GM21515 (cell line): ENCODE measurements at regions not wholly inside any gene's neighbourhood (a gene's known extent, or its start where the extent isn't known, plus 50 kb on each side); places are given as distances from the start of the nearest gene placed in this dataset.
"Not testable (repeated sequence)": the region's sequence is repeated elsewhere in the genome, so short reads cannot be mapped to it uniquely, and the experiment has no call there.

Source experiments
- ATAC-seq: cut with Tn5 transposase; IDR thresholded peaks from one replicate; pipeline ENCODE4 v1.9.1; 2021; ENCODE audit not compliant: unreplicated experiment

DNA sequence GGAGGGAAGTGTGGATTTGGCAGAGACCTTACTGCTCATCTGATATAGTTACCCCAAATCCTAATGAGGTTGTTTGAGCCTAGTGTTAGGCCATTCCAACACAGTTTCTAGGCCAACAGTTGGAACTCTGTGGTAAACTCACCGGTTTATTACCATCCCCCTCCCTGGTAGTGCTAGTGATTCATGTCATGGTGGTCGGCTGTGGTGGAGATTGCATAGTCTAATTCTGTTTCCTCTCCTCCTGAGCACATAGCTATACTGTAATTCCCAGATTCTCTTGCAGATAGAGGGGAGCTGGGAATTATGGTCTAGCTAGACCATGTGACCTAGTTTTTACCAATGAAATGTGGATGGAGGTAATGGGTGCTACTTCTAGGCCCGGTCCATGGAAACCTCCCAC is 123.7 kb upstream of the KIF26B start:
- ATAC-seq = no peak

DNA sequence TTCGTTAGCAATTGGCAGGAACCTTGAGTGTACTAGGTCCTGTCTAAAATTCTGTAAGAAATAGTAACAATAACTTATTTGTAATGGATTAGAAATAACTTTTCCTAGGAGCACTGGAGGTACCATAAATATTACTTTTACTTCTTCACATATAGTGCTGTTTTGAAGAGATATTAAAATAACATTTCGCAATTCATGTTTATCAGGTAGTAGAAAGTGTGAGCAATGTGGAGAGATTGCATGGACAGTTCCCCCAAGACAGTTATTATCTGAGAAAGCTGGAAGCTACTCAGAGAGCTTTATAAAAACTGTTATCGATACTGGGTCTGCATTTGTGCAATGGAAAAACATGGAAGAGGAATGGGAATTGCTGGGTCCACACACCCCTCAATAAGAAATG is 128.5 kb upstream of the KIF26B start:
- no peak for ATAC-seq

DNA sequence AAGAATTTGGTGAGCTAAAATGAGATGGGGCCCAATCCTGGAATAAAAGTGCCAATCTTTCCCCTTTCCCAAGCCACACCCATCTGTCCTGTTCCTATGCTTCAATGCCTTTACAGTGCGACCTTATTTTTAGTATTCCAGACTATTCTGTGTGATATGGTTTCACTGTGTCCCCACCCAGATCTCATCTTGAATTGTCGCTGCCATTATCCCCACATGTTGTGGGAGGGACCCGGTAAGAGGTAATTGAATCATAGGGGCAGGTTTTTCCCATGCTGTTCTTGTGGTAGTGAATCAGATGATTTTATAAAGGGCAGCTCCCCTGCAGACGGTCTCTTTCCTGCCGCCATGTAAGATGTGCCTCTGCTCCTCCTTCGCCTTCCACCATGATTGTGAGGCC is 129.3 kb upstream of the KIF26B start:
- ATAC-seq = no peak

DNA sequence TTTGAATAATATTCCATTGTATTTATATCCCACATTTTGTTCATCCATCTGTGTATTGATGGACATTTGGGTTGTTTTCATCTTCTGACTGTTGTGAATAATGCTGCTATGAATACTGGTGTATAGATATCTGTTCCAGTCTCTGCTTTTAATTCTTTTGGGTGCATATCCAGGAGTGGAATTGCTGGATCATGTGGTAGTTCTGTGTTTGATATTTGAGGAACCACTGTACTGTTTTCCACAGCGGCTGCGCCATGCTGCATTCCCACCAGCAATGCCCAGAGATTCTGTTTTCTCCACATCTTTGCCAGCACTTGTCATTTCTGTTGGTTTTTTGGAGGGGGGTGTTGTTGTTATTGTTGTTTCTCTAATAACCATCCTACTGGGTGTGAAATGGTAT is 131.6 kb upstream of the KIF26B start:
- ATAC-seq = no peak

DNA sequence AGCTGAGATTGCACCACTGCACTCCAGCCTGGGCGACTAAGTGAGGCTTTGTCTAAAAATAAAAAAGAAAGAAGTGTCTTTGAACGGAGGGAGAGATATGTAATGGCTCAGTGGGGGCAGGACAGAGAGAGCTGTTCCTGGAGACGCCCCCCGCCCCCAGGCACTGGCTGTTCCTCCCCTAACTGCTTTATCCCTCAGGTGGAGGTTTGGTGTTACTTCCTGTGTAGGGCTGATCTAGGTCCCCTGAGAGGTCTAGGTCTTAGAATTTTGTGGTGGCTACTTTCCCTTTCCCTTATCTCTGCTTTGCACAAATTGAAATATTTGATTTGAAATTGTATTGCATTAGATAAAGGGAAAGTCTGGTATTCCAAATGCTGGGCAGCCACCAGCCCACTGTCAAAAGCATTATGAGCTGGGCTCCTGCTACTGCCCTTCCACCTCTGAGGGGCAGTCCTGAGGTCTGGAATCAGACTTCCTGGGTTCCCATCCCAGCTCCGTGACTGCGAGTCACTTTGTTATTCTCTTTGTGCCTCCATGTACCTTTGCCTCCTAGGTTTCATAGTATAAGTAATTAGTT is 134.8 kb upstream of the KIF26B start:
- no peak for ATAC-seq

DNA sequence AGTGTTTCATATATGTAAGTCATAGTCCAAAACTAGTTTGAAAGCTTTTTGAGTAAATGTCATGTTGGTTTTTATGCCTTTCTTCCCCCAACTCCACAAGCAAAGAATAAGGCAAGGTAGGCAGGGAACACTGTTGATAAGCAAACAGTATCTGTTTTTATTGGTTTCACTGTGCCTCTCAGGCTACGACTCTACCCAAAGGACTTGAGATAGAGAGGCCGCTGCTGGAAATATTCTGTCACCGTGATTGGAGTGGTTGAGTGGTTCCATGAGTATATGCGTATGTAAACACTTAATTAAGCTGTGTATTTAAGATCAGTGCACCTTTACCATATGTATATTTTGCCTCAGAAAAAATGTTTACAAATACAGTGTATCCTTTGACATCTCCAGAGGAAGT is 138.1 kb upstream of the KIF26B start:
- ATAC-seq = no peak

DNA sequence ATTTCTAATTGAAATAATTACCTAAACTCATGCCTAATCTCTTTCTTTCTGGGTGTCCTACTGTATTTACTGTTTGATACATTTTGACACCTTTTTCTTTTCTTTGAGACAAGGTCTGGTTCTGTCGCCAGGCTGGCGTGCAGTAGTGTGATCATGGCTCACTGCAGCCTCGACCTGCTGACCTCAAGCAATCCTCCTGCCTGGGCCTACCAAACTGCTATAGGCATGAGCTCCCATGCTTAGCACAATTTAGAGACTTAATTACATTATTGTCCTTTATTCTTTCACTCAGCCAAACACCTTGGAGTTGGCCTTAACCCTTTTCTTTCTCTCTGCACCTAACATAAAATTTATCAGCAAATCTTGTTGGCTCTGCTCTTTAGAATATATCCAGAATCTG is 139.8 kb upstream of the KIF26B start:
- no peak for ATAC-seq

DNA sequence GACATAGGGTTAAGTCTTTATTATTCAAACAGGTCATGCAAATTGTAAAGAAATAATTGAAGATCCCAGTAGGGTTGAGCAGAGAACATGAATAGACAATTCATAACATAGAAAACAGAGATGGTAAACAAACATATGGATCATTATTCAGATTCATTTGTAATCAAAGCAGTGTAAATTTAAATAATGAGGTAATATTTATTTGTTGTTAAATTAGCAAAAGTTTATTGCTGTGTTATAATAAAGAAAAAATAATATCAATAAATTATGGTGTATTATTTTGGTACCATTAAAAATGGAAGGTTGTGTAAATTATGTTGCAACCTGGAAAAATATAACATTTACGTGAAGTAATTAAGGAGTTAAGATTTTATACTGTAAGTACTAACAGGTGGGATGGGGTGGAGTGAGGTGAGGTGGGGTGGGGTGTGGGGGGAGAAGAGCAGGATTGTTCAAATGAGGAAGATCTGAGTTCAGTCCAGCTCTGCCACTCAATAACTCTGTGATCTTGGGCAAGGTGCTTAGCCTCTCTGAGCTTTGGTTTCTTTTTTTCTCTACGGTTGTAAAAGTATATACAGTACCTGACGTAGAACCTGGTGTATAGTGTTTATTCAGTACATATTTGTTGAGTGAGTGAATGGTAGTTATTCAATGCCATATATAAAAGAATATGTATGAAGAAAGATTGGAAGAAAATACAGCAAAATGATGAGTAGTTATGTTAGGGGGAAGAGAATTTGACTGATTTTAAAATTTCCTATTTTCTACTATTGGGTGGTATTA is 140.3 kb upstream of the KIF26B start:
- ATAC-seq = no peak

DNA sequence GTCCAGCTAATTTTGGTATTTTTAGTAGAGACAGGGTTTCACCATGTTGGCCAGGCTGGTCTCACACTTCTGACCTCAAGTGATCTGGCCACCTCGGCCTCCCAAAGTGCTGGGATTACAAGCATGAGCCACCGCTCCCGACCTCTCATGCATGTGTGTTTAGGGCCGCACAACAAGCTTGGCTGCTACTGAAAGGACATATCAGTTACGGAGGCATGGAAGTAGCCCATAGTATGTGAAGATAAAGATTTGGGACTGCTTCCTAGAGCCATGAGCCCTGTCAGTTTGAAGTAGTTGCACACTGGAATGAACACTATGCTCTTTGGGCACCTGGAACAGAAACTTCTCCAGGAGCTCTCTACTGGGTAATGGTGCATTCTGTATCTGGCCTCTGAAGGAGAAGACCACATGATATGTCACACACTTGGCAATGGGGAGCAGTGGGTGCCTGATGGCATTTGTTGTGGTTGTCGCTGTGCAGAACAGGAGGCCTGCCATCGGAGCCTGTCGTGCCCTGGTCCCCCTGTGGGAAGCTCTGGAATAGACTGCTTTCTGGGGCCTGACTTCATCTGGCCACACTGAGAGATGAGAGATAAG is 144.7 kb upstream of the KIF26B start:
- ATAC-seq = no peak

DNA sequence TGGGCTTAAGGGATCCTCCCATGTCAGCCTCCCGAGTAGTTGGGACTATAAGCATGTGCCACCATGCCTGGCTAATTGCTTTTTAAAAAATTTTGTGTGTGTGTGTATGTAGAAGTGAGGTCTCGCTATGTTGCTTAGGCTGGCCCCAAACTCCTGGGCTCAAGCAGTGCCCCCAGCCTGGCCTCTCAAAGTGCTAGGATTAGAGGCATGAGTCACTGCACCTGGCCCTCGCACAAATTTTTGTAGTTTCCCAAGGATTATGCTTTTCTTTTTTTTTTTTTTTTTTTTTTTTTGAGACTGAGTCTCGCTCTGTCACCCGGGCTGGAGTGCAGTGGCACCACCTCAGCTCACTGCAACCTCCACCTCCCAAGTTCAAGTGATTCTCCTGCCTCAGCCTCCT is 144.4 kb upstream of the HNRNPU start:
- ATAC-seq = no peak

DNA sequence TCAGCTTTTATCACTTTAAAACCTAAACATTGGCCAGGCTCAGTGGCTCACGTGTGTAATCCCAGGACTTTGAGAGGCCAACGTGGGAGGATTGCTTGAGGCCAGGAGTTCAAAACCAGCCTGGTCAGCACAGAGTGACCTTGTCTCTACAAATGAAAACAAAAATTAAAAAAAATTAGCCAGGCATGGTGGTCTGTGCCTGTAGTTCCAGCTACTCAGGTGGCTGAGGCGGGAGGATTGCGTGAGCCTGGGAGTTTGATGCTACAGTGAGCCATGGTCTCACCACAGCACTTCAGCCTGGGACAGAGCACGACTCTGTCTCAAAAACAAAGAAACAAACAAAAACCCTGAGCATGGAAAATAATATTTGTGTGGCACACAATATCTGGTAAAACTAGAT is 143.5 kb upstream of the HNRNPU start:
- ATAC-seq = no peak

DNA sequence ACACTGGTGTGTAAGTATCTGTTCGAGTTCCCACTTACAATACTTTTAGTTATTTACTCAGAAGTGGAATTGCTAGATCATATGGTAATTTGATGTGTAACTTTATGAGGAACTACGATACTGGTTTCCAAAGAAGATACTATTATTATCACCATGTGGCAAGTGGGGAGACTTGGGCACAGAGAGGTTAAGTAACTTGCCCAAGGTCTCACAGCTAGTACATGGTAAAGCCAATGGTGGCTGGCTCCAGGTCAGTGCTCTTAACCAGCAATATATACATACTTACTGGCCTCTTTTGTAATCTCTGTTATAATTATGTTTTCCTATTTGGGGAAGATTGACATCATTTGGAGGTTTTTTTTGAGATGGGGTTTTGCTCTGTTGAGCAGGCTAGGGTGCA is 138.9 kb upstream of the HNRNPU start:
- no peak for ATAC-seq

DNA sequence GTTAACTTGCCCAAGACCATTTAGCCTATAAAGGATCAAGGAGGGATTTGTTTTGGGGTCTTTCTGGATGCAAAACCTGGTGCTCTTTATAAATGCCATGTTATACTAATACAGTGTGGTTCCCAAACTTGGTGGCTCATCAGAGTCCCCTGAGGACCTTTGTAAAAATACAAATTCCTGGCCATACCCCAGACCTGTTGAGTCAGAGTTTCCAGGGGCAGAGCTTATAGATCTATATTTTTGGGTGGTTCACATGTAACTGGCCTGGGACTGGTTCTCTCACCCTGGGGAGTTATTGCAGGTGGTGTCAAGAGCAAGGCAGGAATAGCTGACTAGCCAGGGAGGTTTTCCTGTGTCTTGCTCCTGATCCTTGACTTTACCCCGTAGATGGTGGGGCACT is 136.9 kb upstream of the HNRNPU start:
- ATAC-seq = no peak

DNA sequence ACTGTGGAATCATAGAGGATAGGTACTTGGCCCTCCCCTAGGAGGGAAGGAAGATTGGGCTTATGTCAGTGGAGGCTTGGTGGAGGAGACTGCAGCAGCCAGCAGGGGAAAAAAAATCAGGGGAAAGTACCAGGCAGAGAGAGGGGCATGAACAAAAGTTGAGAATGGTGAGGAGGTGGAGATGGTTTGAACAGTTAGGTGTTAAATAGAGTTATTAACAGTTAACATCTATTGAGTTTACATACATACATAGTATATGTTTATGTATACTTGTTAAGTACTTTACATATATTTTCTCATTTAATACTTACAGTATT is 136.5 kb upstream of the HNRNPU start:
- no peak for ATAC-seq

DNA sequence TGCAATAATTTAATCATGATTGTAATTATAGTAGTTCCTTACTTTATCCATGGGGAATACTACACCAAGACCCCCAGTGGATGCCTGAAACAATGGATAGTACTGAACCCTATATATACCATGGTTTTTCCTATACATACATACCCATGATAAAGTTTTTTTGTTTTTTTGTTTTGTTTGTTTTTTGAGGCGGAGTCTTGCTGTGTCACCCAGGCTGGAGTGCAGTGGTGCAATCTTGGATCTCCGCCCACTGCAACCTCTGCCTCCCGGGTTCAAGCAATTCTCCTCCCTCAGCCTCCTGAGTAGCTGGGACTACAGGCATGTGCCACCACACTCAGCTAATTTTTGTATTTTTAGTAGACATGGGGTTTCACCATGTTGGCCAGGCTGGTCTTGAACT is 135.3 kb upstream of the HNRNPU start:
- not testable (repeated sequence) for ATAC-seq

DNA sequence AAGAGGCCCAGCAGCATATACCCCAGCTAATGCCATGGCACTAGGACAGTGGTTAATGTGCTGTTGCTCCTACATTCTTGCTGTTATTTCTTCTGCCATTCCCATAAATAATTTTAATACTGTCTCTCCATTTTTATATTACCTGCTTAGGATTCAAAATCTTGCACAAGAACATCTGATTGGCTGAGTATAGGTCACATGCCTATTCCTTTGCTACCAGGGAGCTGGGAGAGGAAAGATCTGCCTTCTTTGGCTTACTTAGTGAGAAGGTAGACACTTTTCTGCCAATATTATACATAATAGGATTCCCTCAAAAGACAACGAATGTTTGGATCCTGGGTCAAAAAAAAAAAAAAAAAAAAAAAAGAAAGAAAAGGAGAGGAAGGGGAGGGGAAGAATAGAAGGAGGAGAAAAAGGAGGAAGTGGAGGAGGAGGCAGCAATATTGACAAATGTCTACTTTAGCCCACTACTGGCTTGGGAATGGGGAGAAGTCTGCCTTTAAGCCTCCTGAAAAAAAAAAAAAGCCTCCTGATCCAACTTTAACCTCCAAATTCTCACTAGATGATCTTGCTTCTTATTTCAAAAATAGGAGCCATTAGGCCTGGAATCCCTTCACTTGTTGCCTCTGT is 134.5 kb upstream of the HNRNPU start:
- no peak for ATAC-seq

DNA sequence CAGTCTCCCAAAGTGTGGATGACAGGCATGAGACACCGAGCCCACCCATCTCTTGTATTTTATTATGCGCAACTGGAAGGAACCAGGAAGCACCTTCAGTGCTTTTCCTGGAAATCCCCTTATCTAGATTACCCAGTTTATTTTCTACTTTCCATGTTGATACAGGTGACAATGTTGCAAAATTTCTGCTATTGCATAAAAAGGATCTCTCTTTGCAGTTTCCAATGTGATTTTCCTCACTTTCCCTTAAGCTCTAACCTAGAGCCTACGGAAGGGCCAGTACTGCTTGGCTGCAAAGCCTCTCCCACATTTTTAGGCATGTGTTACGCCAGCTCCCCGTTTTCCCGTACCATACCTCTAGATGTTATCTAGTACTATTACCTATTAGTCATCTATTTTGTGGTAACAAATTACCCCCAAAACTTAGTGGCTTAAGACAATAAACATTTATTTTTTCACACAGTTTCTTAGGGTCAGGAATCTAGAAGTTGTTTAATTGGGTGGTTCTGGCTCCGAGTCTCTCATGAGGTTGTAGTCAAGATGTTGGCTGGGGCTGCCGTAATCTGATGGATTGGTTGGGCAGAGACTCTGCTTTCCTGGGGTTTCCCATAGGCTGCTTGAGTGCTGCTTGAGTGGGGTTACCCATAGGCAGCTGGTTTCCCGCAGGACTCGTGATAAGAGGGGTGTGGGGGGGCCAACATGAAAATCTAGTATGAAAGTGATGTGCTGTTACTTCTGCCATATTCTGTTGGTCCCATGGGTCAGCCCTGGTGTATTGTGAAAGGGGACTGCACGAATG is 131.5 kb upstream of the HNRNPU start:
- ATAC-seq = no peak

DNA sequence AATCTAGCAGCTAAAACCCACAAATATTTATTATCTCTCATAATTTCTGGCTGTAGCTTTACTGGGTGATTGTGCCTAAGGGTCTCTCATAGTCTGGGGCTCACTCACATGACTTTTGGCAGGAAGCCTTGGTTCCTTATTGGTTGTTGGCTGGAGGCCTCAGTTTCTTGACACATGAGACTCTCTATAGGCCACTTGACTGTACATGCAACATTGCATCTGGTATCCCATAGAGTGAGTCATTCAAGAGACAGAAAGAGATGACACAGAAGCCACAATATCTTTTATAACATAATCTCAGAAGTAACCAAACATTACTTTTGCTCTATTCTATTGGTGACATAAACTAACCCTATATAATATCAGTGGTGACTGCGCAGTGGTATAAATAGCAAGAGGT is 128.5 kb upstream of the HNRNPU start:
- ATAC-seq = no peak

DNA sequence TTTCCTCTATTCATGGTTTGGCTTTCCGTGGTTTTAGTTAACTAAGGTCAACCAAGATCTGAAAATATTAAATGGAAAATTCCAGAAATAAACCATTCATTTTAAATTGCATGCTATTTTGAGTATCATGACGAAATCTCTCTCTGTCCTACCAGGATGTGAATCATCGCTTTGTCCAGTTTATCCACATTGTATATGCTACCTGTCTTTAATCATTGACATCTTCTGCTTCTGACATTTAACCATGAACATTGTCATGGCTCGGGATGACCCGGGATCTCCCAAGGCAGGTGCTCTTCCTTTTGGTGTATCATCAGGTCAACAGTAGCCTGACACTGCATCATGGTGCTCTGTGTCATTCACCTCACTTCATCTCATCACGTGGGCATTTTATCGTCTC is 125.5 kb upstream of the HNRNPU start:
- ATAC-seq = no peak

DNA sequence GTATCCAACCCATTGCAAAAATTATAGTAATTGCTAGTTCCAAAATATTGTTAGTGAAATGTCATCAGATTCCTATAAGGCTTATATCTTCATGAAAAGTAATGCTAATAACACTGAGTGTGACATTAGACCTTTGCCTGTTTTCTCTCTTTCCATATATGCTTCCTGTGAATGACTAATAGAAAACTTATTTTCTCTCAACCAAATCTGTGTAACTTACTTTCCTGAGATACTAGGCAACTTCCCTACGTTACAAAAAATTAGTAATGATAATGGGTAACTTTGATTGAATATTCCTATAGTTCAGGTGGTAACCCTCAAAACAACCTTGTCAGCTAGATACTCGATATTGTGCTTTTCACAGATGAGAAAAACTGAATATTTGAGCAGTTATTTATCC is 124.2 kb upstream of the HNRNPU start:
- no peak for ATAC-seq

DNA sequence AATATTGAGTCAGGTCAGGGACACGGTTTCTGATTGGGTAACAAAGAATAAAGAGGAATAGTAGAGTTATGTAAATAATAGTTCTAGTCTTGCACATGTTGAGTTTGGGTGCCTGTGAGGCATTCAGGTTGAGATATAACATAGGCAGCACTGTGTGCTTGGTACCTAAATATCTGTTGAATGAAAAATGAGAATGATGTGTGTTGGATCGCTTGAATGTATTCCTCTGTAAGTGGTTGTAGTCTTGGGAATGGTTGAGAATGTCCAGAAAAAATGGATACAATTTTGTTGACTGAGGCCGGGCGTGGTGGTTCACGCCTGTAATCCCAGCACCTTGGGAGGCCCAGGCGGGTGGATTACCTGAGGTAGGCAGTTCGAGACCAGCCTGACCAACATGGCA is 116.3 kb upstream of the HNRNPU start:
- no peak for ATAC-seq

DNA sequence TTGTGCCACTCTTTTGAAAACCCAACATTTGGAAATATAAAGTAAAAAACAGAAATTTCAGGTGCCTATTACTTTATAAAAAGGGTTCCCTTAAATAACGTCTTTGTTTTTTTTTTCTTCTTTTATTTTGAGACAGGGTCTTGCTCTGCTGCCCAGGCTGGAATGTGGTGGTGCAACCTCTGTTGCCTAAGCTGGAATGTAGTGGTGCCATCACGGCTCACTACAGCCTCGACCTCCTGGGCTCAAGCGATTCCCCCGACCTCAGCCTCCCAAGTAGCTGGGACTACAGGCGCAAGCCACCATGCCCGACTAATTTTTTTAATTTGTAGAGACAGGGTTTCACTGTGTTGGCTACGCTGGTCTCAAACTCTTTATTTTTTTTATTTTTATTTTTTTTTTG is 110.2 kb upstream of the HNRNPU start:
- no peak for ATAC-seq
